Glomerular endothelial cell (primary cell): ENCODE measurements at regions not wholly inside any gene's neighbourhood (a gene's known extent, or its start where the extent isn't known, plus 50 kb on each side); places are given as distances from the start of the nearest gene placed in this dataset.

Experiments
- DNase-seq: peaks from one replicate; pipeline ENCODE4 v3.0.0-alpha.2; 2011; ENCODE audit warnings: low read depth, low spot score; ENCODE audit errors: extremely low read depth

GRCh38 chrX:36913551-36913950 is 94.6 kb upstream of the FAM47C start:
- no peak for DNase-seq

- DNase-seq = no peak
Measured at GRCh38 chrX:36916941-36917340, 91.2 kb upstream of the FAM47C start.

DNA sequence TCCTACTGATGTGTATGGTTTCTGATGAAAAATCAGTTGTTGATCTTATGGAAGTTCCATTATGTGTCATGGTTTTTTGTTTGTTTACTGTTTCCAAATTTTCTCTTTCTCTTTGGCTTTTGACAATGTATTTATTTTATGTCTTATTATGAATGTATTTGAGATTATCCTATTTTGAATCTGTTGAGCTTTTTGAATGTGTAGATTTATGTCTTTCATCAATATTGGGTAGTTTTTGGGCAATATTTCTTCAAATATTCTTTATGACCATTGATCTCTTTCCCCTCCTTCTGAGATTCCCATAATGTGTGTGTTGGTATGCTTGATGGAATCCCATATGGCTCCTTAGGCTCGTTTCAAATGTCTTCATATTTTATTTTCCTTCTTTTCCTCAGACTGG is 80.5 kb upstream of the FAM47C start:
- DNase-seq = no peak

GRCh38 chrX:36930491-36930890 is 77.7 kb upstream of the FAM47C start:
- DNase-seq = no peak

GRCh38 chrX:36947214-36947613 is 61.0 kb upstream of the FAM47C start:
- no peak for DNase-seq

- no peak for DNase-seq
Measured at GRCh38 chrX:36950495-36951253, 57.5 kb upstream of the FAM47C start.

- no peak for DNase-seq
Measured at GRCh38 chrX:36957425-36958328, 50.5 kb upstream of the FAM47C start.
